Psoas muscle (tissue), 7 donors: ENCODE measurements at regions not wholly inside any gene's neighbourhood (a gene's known extent, or its start where the extent isn't known, plus 50 kb on each side); places are given as distances from the start of the nearest gene placed in this dataset.

Source experiments
- ATAC-seq, 4 donors: fragments of 200-7000 bp; cut with Tn5 transposase; one replicate each; pipeline ENCODE4 v1.9.1; 2020; ENCODE audit warnings: moderate library complexity in 3 of 4, mild to moderate bottlenecking in 2 of 4
- DNase-seq, 2 donors: peaks; one replicate each; pipeline ENCODE4 v3.0.0-alpha.2; 2020
- H3K27ac ChIP-seq: fragments of 200-600 bp; one replicate; pipeline ENCODE4 v1.8.0; 2022
- H3K27me3 ChIP-seq, 3 donors: fragments of 200-600 bp in 1 of 3; one replicate each; pipeline versions ENCODE4 v1.6.1 to v1.8.0; 2013 to 2022; ENCODE audit warnings: low read length in 2 of 3, mild to moderate bottlenecking in 2 of 3, moderate library complexity in 1 of 3; ENCODE audit not compliant: insufficient read depth in 3 of 3
- H3K36me3 ChIP-seq, 2 donors: fragments of 200-600 bp in 1 of 2; one replicate each; pipeline versions ENCODE4 v1.6.1 to v1.8.0; 2013 to 2022; ENCODE audit warnings: low read depth in 1 of 2, mild to moderate bottlenecking in 1 of 2, moderate library complexity in 1 of 2; ENCODE audit not compliant: insufficient read depth in 1 of 2
- H3K4me1 ChIP-seq: fragments of 200-600 bp; one replicate; pipeline ENCODE4 v1.8.0; 2022
- H3K4me3 ChIP-seq: fragments of 200-600 bp; one replicate; pipeline ENCODE4 v1.8.0; 2022; ENCODE audit warnings: mild to moderate bottlenecking
- H3K9me3 ChIP-seq: fragments of 200-600 bp; one replicate; pipeline ENCODE4 v1.8.0; 2022
- CTCF ChIP-seq: fragments of 200-600 bp; IDR thresholded peaks from one replicate; pipeline ENCODE4 v1.8.0; 2022; ENCODE audit warnings: antibody characterized with exemption
- WGBS, 3 donors: extraction: QIAGEN DNeasy Blood & Tissue Kit; methylation state at CpG; one replicate each; pipeline versions ENCODE4 v1.1.6 to v1.1.7; 2013; 5-methylcytosine and 5-hydroxymethylcytosine counted together
- intact Hi-C, 2 donors: fragments of 100-400 bp; cut with DNase I; formaldehyde crosslinking; loops; one replicate each; pipeline versions ENCODE4 v1.11.0 to v1.14.2; 2022
- donor health status: healthy with polysubstance abuse.
- donor health status: DM: no; HTN: no; CAD: no; lungs with moderate emphysema.
- donor health status: Bipolar disorder and iron deficiency.
- donor health status: healthy.
- donor health status: DM: yes; HTN: yes; CAD: no.
- donor health status: DM: no; HTN: no; CAD: no.
- donor health status: DM: yes; HTN: yes; CAD: no.

GRCh38 chr3:31300456-31301443 lies 232.0 kb upstream of the STT3B start:
- no peak for TF ChIP-seq CTCF
- WGBS, 3 donors = 64 to 86% (median 80%) methylated on average over 2 of the region's 2 CpGs

GRCh38 chr3:31302343-31302742 lies 230.4 kb upstream of the STT3B start:
- Histone ChIP-seq H3K4me3 (no peak overlapping the region), H3K36me3 (no peaks in the 10 kb centered on the region), H3K27ac (no peak overlapping the region), H3K27me3 (no peaks in the 10 kb centered on the region), H3K4me1 (no peaks in the 10 kb centered on the region), H3K9me3 (no peaks in the 10 kb centered on the region)
- TF ChIP-seq CTCF = no peak
- WGBS, 3 donors = 98 to 100% (median 100%) methylated on average over 1 of the region's 1 CpG
- intact Hi-C loops = no loop called here
- ATAC-seq (no peak), DNase-seq (no peak)

More at GRCh38 chr3:31300456-31301443, 232.0 kb upstream of the STT3B start:
- intact Hi-C loops = no loop called here
- ATAC-seq = no peak
- Histone ChIP-seq H3K4me1 (no peaks in the 10 kb centered on the region), H3K27ac (no peak overlapping the region), H3K36me3 (no peaks in the 10 kb centered on the region), H3K27me3 (no peaks in the 10 kb centered on the region), H3K4me3 (no peak overlapping the region), H3K9me3 (no peaks in the 10 kb centered on the region)
- DNase-seq = no peak

- ATAC-seq = no peak
- 57 to 70% (median 59%) methylated on average over 2 of the region's 2 CpGs for WGBS, 3 donors
- no peaks in the 10 kb centered on the region for H3K9me3 ChIP-seq
These were observed 227.4 kb upstream of the STT3B start for GRCh38 chr3:31305340-31305739.

GRCh38 chr3:31307131-31307785 lies 225.5 kb upstream of the STT3B start:
- Histone ChIP-seq H3K9me3 (no peaks in the 10 kb centered on the region), H3K36me3 (no peaks in the 10 kb centered on the region), H3K4me1 (no peaks in the 10 kb centered on the region), H3K27me3 (no peaks in the 10 kb centered on the region), H3K27ac (no peak overlapping the region), H3K4me3 (no peak overlapping the region)
- no peak for DNase-seq
- 29 to 61% (median 36%) methylated on average over 1 of the region's 1 CpG for WGBS, 3 donors
- intact Hi-C loops = no loop called here
- no peak for TF ChIP-seq CTCF
- ATAC-seq = no peak

More at GRCh38 chr3:31305340-31305739, 227.4 kb upstream of the STT3B start:
- no peak overlapping the region for H3K27ac ChIP-seq
- no peaks in the 10 kb centered on the region for H3K4me1 ChIP-seq
- H3K27me3 ChIP-seq = no peaks in the 10 kb centered on the region
- no peak for DNase-seq
- H3K4me3 ChIP-seq = no peak overlapping the region
- no peaks in the 10 kb centered on the region for H3K36me3 ChIP-seq
- intact Hi-C loops = no loop called here
- TF ChIP-seq CTCF = no peak
